ENCODE measurements at regions not wholly inside any gene's neighbourhood (a gene's known extent, or its start where the extent isn't known, plus 50 kb on each side); places are given as distances from the start of the nearest gene placed in this dataset.

- TF ChIP-seq CTCF (IDR thresholded peaks at IDR 0.05; ENCODE audit: insufficient read depth, low read length), result no peak
- no peak for TF ChIP-seq POLR2AphosphoS5 (IDR thresholded peaks at IDR 0.05; ENCODE audit: low read depth)
- TF ChIP-seq REST (IDR thresholded peaks at IDR 0.05; ENCODE audit: insufficient replicate concordance, low read depth), result no peak
These were observed 2097.4 kb upstream of the AGA start for GRCh38 chr4:179539641-179540040.

Data from HL-60 (cell line).